ENCODE measurements at regions not wholly inside any gene's neighbourhood (a gene's known extent, or its start where the extent isn't known, plus 50 kb on each side); places are given as distances from the start of the nearest gene placed in this dataset.

DNA sequence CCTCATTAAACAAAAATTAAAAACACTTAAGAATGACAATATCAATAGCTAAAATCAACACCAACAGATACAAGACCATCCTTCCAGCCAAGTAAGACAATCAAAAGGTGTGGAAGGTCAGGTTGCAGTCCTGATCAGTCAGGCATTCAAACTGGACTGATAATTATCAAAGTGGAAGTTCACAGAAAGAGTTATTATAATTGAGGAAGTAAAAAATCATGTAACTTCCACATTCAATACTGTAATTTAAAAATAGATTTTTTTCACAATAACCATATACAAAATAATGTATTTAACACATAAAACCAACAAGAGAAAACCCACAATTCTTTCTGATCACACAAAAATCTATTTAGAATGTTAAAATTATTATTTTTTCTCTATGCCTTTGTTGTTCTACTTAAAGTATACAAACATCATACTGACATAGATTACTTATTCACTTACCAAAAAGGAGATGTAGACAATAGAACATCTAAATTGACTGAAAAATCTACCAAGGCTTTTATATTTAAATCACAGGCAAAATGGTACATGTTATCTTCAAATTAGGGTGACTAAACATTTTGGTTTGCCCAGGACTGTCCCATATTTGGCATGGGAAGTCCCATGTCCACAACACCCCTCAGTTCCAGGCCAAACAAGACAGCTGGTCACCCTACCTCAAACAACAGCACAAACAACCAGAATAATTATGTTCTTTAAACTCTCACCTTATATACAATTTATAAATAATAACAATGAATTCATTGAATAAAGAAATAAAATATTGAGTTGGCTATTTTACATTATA lies 142.5 kb upstream of the SLC24A2 start:
- TF ChIP-seq, protein P1, sequence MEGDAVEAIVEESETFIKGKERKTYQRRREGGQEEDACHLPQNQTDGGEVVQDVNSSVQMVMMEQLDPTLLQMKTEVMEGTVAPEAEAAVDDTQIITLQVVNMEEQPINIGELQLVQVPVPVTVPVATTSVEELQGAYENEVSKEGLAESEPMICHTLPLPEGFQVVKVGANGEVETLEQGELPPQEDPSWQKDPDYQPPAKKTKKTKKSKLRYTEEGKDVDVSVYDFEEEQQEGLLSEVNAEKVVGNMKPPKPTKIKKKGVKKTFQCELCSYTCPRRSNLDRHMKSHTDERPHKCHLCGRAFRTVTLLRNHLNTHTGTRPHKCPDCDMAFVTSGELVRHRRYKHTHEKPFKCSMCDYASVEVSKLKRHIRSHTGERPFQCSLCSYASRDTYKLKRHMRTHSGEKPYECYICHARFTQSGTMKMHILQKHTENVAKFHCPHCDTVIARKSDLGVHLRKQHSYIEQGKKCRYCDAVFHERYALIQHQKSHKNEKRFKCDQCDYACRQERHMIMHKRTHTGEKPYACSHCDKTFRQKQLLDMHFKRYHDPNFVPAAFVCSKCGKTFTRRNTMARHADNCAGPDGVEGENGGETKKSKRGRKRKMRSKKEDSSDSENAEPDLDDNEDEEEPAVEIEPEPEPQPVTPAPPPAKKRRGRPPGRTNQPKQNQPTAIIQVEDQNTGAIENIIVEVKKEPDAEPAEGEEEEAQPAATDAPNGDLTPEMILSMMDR (IDR thresholded peaks at IDR 0.05; ENCODE audit: insufficient read depth, low read depth, low read length), result no peak
- H3K4me3 ChIP-seq (ENCODE audit: low read depth, low read length), result no peak overlapping the region
- no peak for DNase-seq (ENCODE audit: low read depth)

DNA sequence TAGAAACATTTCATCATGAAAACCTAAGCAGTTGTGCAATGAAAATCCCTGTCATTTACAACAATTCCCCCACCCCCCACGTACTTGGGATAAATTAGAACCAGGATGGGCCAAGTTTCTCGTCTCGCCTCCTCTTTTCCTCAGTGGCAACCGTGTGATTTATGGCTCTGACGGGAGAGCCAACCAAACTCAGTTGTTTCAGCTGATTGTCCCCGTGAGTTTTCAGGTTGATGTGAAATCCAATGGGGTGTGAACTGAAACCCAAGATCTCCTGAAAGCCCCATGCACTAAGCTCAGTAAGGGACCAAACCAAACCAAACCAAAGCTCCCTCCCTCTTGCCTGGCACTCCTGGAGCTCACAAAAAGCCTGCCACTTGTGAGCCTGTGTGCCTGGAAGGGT lies 138.7 kb upstream of the SLC24A2 start:
- no peak overlapping the region for H3K4me3 ChIP-seq (ENCODE audit: low read depth, low read length)
- no peak for DNase-seq (ENCODE audit: low read depth)
- TF ChIP-seq, protein P1 (IDR thresholded peaks at IDR 0.05; ENCODE audit: insufficient read depth, low read depth, low read length), result no peak

DNA sequence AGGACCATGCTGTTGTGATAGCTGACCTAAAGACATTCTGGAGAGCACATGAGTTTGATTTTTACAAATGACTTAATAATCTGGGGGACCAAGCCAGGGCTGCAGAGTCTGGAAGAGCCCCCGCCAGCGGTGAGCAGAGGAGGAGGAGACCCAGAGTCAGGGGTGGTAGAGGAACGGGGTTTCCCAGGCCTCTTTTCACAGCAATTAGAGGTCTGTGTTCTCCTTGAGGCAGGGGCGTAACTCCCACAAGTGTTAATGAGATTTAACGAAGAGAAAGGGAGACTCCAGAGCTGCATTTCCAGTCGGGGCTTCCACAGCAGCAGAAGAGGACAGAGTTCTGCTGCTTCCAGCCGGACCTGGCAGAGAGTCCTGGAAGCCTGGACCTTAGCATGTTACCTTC lies 137.9 kb upstream of the SLC24A2 start:
- DNase-seq (ENCODE audit: low read depth), result no peak
- no peak overlapping the region for H3K4me3 ChIP-seq (ENCODE audit: low read depth, low read length)
- TF ChIP-seq, protein P1 (IDR thresholded peaks at IDR 0.05; ENCODE audit: insufficient read depth, low read depth, low read length), result no peak

DNA sequence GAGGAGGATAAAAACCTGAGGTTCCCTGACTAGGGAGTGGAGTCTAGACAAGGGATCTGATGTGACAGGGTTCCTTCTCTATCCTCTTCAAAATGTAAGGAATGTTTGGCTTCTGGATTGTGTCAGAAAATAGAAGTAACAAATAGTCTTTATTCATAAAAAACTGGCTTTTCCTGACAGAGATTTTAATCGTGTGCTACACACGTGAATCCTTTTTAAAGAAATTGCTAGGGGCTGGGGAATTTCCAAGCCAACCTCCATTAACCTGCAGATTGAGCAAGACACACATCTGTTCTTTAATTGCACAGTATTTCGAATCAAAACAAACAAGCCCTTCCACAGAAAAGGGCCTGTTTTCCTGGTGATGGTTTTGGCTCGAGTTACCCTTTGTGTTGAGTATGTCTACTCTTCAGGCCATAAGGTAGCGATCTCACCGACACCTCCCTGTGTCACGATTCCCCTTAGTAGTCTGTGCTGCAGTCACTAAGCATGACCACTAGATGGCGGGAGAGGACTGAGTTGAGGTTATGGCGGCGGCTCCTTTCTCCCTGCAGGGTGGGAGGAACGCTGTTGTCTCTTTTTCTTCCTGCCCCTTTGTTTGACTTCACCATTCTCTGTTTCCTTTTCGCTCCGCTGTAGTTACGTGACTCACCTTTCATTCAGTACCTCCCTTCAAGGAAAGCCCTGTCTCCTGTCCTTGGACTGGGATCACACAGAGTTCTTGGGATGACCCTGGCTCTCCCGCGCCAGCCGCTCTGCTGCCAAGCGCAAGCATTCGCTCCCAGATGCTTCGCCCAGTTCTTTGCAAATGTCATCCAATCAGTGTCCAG lies 137.1 kb upstream of the SLC24A2 start:
- peak overlapping the region; percentile 62 for H3K4me3 ChIP-seq (ENCODE audit: low read depth, low read length)
- TF ChIP-seq, protein P1 (IDR thresholded peaks at IDR 0.05; ENCODE audit: insufficient read depth, low read depth, low read length), result peak; percentile 99
- peak; percentile 79 for DNase-seq (ENCODE audit: low read depth)

DNA sequence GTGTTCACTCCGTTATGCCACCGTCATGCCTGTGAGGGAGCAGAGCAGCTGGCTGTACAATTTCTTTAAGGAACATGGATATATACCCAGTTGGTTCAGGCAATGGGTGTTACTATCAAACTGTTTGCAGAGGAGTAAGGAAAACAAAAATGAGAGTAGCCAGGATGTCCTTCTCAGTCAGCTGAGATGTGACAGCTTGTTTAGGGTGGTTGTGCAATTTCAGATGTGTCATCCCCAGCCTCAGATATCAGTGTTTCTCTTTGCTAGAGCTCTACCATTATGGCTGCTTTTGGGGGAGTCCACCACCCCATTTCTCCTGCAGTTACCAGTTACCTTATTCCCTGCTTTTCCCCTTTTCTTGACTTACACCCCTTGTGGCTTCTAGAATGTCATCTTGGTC lies 135.2 kb upstream of the SLC24A2 start:
- no peak overlapping the region for H3K4me3 ChIP-seq (ENCODE audit: low read depth, low read length)
- DNase-seq (ENCODE audit: low read depth), result peak; percentile 55
- TF ChIP-seq, protein P1 (IDR thresholded peaks at IDR 0.05; ENCODE audit: insufficient read depth, low read depth, low read length), result no peak

DNA sequence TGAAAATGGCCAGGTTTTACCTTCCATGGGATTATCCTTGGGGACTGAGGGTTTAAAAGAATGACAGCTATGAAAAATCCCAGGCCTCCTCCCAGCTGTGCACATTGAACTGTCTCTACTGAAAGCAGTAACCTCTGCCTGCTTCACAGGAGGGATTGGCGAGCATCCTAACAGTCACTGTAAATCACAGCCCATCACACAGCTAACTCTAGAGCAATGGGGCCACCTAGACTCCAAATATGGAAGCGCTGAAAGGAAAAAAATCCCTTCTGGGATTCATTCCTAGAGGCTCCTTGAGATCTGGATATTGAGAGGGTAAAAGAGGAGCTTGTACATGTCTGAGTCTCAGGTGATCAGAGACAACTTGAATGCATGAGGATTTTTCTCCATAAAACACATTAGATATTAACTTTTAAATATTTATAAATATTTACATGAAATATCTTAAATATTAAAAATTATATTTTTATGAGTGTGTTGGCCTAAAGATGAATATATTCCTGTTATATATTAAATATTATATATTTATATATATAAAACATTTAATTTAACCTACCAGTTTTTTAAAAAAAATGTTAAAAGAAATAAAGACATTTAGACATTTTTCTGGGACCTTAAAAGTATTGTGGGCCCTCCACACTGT lies 133.8 kb upstream of the SLC24A2 start:
- TF ChIP-seq, protein P1 (IDR thresholded peaks at IDR 0.05; ENCODE audit: insufficient read depth, low read depth, low read length), result peak; percentile 63
- H3K4me3 ChIP-seq (ENCODE audit: low read depth, low read length), result no peak overlapping the region
- DNase-seq (ENCODE audit: low read depth), result peak; percentile 60
